ENCODE measurements at regions not wholly inside any gene's neighbourhood (a gene's known extent, or its start where the extent isn't known, plus 50 kb on each side); places are given as distances from the start of the nearest gene placed in this dataset.

- no peak for DNase-seq (ENCODE audit: extremely low read depth, insufficient read length)
- no peaks in the 10 kb centered on the region for H3K36me3 ChIP-seq (ENCODE audit: control insufficient read depth, insufficient read depth, low read length)
- H3K27me3 ChIP-seq (replicated peaks; ENCODE audit: control insufficient read depth, insufficient read depth, low read length): no peaks in the 10 kb centered on the region
- TF ChIP-seq CTCF (IDR thresholded peaks at IDR 0.05; ENCODE audit: insufficient read depth, low read length, poor library complexity, severe bottlenecking): no peak
- no peak overlapping the region for H3K4me3 ChIP-seq (replicated peaks; ENCODE audit: low read depth, low read length)
These were observed 999.7 kb upstream of the RAG2 start for GRCh38 chr11:37597776-37598175.

- no peak overlapping the region for H3K4me3 ChIP-seq (replicated peaks; ENCODE audit: low read depth, low read length)
- no peaks in the 10 kb centered on the region for H3K36me3 ChIP-seq (ENCODE audit: control insufficient read depth, insufficient read depth, low read length)
- no peaks in the 10 kb centered on the region for H3K27me3 ChIP-seq (replicated peaks; ENCODE audit: control insufficient read depth, insufficient read depth, low read length)
- TF ChIP-seq CTCF (IDR thresholded peaks at IDR 0.05; ENCODE audit: insufficient read depth, low read length, poor library complexity, severe bottlenecking): no peak
- DNase-seq (ENCODE audit: extremely low read depth, insufficient read length): no peak
These were observed 997.8 kb upstream of the RAG2 start for GRCh38 chr11:37595845-37596244.

GRCh38 chr11:37574361-37574760, 976.3 kb upstream of the RAG2 start:
- no peak for DNase-seq (ENCODE audit: extremely low read depth, insufficient read length)
- Histone ChIP-seq H3K36me3 (ENCODE audit: control insufficient read depth, insufficient read depth, low read length) (no peaks in the 10 kb centered on the region), H3K27me3 (replicated peaks; ENCODE audit: control insufficient read depth, insufficient read depth, low read length) (no peaks in the 10 kb centered on the region), H3K4me3 (replicated peaks; ENCODE audit: low read depth, low read length) (no peak overlapping the region)
- no peak for TF ChIP-seq CTCF (IDR thresholded peaks at IDR 0.05; ENCODE audit: insufficient read depth, low read length, poor library complexity, severe bottlenecking)

- H3K36me3 ChIP-seq (ENCODE audit: control insufficient read depth, insufficient read depth, low read length): no peaks in the 10 kb centered on the region
- no peaks in the 10 kb centered on the region for H3K27me3 ChIP-seq (replicated peaks; ENCODE audit: control insufficient read depth, insufficient read depth, low read length)
- no peak for TF ChIP-seq CTCF (IDR thresholded peaks at IDR 0.05; ENCODE audit: insufficient read depth, low read length, poor library complexity, severe bottlenecking)
- DNase-seq (ENCODE audit: extremely low read depth, insufficient read length): no peak
- no peak overlapping the region for H3K4me3 ChIP-seq (replicated peaks; ENCODE audit: low read depth, low read length)
These were observed 974.6 kb upstream of the RAG2 start for GRCh38 chr11:37572491-37573171.

GRCh38 chr11:37571246-37571645, 973.2 kb upstream of the RAG2 start:
- no peak for TF ChIP-seq CTCF (IDR thresholded peaks at IDR 0.05; ENCODE audit: insufficient read depth, low read length, poor library complexity, severe bottlenecking)

GRCh38 chr11:37560991-37561390, 963.0 kb upstream of the RAG2 start:
- Histone ChIP-seq H3K27me3 (replicated peaks; ENCODE audit: control insufficient read depth, insufficient read depth, low read length) (no peaks in the 10 kb centered on the region), H3K36me3 (ENCODE audit: control insufficient read depth, insufficient read depth, low read length) (no peaks in the 10 kb centered on the region), H3K4me3 (replicated peaks; ENCODE audit: low read depth, low read length) (no peak overlapping the region)
- no peak for DNase-seq (ENCODE audit: extremely low read depth, insufficient read length)
- no peak for TF ChIP-seq CTCF (IDR thresholded peaks at IDR 0.05; ENCODE audit: insufficient read depth, low read length, poor library complexity, severe bottlenecking)

More at GRCh38 chr11:37571246-37571645, 973.2 kb upstream of the RAG2 start:
- H3K4me3 ChIP-seq (replicated peaks; ENCODE audit: low read depth, low read length): no peak overlapping the region
- H3K36me3 ChIP-seq (ENCODE audit: control insufficient read depth, insufficient read depth, low read length): no peaks in the 10 kb centered on the region
- H3K27me3 ChIP-seq (replicated peaks; ENCODE audit: control insufficient read depth, insufficient read depth, low read length): no peaks in the 10 kb centered on the region
- DNase-seq (ENCODE audit: extremely low read depth, insufficient read length): no peak

Data from GM06990 (cell line).